NOMO-1 treated with DMSO at 0.1 percent for 48 hours (cell line): ENCODE measurements at regions not wholly inside any gene's neighbourhood (a gene's known extent, or its start where the extent isn't known, plus 50 kb on each side); places are given as distances from the start of the nearest gene placed in this dataset.

Source experiments
- DNase-seq: peaks from one replicate; lab custom pipeline; 2025; ENCODE audit not compliant: unreplicated experiment; lab: John Stamatoyannopoulos, UW

- DNase-seq, result no peak
Measured at GRCh38 chr16:62657116-62657515, 620.9 kb upstream of the CDH8 start.

GRCh38 chr16:62652441-62653120 is 616.3 kb upstream of the CDH8 start:
- DNase-seq, result no peak

DNA sequence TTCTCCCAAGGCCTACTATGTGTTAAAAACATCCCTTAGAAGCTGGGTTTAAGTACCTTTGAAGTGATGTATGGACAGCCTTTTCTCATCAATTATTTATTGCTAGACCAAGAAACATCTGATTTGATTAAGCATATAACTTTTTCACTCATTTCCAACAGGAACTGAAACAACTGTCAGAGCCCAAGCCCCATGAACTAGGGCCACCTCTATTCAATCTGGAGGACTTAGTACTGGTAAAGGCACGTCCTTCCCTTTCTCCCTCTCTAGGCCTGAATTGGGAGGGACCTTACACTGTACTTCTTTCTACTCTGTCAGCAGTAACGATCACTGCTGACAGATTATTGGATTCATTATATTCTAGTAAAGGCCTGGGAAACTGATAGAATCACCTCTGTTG is 612.0 kb upstream of the CDH8 start:
- DNase-seq, result no peak

DNA sequence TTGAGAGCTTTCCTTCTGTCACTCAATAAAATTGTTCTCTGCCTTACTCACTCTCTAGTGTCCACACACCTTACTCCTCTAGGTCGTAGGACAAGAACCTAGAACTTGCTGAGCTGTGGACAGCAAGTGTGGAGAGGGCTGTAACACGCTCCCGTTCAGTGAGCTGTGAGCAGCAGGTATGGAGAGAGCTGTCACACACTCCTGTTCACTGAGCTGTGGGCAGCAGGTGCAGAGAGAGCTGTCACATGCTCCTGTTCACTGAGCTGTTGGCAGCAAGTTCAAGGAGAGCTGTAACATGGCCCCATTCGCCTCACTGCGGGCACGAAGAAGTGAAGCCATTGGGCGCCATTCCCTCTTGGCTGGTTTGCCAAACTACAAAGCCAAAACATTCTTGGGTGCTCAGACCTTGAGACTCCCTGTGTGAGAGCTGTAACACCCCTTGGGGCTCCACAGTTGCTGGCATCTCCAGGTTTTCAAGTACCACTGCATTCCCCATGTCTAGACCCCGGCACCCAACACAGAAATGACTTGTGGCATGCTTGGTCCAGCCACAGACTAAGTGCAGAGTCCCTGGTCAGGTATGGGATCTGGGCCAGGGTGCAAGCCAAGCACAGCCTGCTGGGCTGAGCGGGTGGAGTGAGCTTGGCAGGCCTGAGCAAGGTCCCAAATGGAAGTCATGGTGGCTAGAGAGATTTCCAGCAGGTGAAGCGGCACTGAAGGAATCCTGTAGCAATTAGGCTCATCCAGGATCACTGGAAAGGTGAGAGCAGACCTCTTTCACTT is 608.0 kb upstream of the CDH8 start:
- no peak for DNase-seq

DNA sequence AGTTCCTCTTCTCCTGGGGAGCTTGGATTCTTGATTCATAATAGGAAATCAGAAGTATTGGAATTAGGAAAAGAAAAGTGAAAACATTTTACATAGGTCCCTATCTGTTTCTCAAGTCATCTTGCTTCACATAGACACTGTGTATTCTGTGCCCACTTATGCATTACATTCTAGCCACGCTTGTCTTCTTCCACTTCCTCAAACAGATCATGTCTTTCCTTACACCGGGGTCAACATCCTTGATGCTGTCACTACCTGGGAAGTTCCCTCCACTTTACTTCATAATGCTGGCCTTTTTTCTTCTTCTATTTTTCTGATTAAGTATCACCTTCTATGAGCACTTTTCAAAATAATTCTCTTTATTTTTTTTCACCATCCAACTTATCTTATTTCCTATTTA is 606.4 kb upstream of the CDH8 start:
- no peak for DNase-seq

DNA sequence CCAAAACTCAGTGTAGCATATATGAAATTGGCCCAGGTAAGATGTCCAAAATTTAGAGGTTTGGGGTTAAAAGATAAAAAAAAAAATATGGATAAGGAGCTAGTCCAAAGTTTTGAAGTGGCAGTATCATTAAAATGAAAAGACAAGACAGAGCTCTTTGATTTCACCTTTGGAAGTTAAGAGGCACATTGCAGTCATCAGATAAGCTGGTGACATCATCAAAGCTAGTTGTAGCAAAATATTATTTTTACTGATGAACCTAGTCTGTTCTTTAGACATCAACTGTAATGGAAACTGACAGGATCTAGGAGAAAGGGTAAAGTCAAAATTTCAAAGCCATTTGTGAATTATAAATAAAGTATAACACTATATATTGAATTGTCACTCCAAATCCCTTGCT is 603.7 kb upstream of the CDH8 start:
- no peak for DNase-seq

GRCh38 chr16:62638964-62639870 is 603.0 kb upstream of the CDH8 start:
- DNase-seq, result no peak

DNA sequence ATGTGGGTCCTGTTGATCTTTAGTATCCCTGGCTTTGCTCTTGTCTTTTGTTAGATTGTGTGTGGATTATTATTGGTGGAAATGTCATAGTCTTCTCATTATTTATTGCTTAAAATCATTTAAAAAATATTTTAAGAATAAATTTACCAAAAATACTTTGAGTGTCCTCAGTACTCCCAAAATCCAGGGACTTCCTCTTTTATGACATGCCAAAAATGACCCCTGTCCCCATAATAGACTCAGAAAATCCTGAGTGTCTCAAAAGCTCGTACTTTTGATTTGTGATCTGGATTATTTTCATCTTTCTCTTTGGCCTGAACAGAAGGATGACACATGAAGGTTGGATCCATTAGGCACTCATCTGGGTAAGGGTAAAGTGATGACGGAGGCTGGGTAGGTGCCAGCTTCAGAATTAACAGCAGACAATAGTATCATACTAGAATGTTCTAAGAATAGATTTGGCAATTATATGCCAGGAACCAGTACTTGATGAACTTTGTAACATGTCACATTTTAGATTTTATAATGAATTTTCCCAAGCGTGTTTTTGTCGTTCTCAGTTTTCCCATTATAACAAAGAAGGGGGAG is 602.2 kb upstream of the CDH8 start:
- DNase-seq, result no peak

DNA sequence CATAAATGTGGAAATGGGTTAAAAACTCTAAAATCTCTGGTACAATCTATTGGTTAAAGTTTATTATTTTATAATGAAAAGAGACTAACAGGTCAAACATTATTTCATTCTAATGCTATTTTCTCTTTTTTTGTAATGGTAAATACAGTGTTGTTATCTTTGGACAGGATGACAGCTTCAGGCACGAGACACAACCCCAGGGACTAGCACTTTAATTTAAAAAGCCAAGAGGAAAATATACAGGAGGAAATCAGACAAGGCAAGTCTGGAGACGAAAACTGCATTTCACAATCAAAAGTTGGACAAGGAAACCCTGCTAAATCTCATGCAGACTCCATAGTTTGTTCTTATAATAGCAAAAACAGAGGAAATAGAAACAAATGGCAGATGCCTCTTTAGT is 589.1 kb upstream of the CDH8 start:
- no peak for DNase-seq

- DNase-seq, result no peak
Measured at GRCh38 chr16:62620275-62620674, 584.0 kb upstream of the CDH8 start.

GRCh38 chr16:62615526-62615925 is 579.3 kb upstream of the CDH8 start:
- no peak for DNase-seq

GRCh38 chr16:62610291-62610690 is 574.1 kb upstream of the CDH8 start:
- no peak for DNase-seq

GRCh38 chr16:62602790-62603189 is 566.6 kb upstream of the CDH8 start:
- no peak for DNase-seq

- DNase-seq, result no peak
Measured at GRCh38 chr16:62597875-62598274, 561.6 kb upstream of the CDH8 start.

GRCh38 chr16:62596584-62596983 is 560.3 kb upstream of the CDH8 start:
- DNase-seq, result no peak

GRCh38 chr16:62596125-62596524 is 559.9 kb upstream of the CDH8 start:
- no peak for DNase-seq

- DNase-seq, result no peak
Measured at GRCh38 chr16:62586128-62586862, 550.1 kb upstream of the CDH8 start.

GRCh38 chr16:62585041-62585545 is 548.9 kb upstream of the CDH8 start:
- no peak for DNase-seq

DNA sequence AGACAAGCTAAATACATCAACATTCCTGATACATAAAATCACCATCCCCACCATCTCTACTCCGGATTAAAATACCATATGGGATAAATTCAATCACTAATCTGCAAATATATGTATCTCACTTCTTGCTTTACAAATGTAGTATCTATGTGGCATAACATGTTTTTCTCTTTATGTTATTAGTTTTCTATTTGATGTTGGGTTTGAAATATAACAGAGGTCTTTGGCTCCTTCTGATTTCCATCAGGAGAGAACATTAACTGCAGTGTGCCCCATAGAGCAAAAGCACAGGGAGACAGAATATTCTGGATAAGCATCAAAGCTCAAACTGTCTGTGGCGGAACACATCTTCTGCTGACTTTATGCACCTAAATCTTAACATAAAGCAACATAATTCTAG is 547.2 kb upstream of the CDH8 start:
- no peak for DNase-seq

GRCh38 chr16:62573466-62573865 is 537.2 kb upstream of the CDH8 start:
- no peak for DNase-seq
